ENCODE measurements at regions not wholly inside any gene's neighbourhood (a gene's known extent, or its start where the extent isn't known, plus 50 kb on each side); places are given as distances from the start of the nearest gene placed in this dataset.
"Not testable (repeated sequence)": the region's sequence is repeated elsewhere in the genome, so short reads cannot be mapped to it uniquely, and the experiment has no call there.

DNA sequence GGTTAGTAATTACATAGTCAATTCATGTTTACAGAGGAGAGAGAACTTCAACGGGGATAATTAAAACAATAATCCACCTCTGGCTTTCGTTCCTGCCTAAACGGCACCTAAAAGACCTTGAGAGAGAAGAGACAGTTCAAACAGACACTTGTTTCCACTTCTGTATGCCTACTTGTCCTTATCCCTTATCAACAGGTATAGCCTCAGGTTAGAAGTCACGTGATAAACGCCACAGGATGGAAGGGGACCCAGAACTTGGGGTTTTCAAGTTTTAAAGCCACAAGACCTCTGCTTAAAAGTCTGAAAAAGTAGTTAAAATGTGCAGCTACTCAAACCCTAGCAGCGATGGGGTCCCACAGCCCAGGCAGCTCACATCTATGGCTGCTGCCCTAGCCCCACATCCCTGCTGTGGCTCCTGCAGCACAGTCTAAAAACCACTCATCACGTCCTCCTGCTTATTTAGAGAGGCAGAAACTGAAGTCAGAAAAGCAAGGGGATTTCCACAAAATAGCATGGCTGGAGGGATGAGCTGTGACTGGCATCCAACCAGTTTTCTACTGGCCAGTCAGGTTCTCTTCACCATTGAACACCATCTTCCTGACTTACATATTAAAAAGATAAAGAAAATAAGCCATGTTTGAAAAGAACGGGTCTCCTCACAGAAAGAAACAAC is 51.2 kb upstream of the SEC16B start:
- no peak for DNase-seq (ENCODE audit: low read depth)

DNA sequence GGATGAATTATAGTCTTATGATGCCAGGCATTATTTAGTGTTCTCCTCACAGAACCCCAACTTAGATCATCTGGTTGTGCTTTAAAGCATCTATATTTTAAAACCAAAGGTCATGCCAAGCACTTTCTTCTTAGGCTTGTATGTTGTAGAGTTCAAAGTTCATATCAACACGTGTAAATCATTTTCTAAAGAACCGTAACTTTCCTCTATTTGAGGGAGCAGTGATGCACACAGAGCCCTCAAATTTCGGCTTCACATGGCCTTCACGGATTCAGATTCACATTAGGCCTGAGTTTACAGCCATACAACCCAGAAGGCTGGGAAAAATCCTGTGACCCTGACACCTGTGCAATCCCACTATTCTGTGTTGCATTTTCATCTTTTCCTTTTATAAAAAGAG is 52.1 kb upstream of the SEC16B start:
- DNase-seq (ENCODE audit: low read depth), result no peak

DNA sequence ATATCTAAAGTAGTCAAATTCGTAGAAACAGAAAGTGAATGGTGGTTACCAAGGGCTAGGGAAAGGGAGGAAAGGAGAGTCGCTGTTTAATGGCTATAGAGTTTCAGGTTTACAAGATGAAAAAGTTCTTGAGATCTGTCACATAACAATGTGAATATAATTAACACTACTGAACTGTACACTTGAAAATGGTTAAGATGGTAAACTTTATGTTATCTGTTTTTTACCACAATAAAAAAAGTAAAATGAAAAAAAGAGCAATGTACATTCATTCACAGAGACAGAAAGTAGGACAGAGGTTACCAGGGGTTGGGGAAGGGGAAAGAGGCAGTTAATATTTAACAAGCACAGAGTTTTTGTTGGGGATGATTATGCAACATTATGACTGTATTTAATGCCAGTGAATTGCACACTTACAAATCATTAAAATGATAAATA is 53.3 kb upstream of the SEC16B start:
- DNase-seq (ENCODE audit: low read depth), result no peak

DNA sequence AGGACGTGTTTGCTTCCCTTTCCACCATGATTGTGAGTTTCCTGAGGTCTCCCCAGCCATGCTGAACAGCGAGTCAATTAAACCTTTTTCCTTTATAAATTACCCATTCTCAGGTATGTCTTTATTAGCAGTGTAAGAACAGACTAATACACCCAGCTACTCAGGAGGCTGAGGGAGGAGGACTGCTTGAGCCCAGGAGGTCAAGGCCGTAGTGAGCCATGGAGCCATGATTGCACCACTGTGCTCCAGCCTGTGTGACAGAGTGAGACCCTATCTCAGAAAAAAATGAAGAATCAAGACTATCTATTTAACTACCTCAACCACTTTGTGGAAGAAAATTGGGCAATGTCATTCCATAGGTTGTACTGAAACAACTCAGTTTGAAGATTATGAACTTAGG is 54.6 kb upstream of the SEC16B start:
- DNase-seq (ENCODE audit: low read depth), result no peak

DNA sequence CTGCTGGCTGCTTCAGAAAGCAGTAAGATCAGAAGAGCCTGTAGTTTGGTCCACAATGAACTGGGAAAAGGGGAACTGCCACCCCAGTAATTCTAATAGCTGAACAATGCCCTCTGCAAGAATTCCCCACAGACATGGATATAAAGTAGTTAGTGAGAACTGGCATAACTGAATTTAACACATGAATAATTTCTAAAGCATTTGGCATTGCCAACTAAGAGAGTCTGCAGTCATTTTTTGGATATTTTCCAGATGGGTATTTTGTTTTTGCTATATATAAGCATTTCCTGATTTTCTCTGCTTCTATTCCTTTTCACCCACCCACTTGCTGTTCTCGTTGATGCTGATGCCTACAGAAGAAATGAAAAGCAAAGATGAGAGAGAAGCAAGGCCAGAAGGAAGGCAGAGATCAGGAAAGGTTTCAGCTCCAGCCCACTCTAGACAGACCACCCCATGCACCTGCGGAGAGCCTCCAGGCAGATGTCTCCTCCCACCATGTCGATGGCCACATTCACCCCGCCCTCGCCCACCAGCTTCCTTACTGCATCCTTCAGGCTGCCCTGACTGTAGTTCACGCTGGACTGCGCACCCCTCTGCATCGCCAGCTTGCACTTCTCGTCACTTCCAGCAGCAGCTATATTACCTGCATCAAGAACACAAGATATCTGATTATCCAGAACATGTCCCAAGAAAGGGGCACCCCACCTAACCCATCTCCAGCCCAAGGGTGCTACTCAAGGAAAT is 55.9 kb upstream of the SEC16B start:
- no peak for DNase-seq (ENCODE audit: low read depth)

DNA sequence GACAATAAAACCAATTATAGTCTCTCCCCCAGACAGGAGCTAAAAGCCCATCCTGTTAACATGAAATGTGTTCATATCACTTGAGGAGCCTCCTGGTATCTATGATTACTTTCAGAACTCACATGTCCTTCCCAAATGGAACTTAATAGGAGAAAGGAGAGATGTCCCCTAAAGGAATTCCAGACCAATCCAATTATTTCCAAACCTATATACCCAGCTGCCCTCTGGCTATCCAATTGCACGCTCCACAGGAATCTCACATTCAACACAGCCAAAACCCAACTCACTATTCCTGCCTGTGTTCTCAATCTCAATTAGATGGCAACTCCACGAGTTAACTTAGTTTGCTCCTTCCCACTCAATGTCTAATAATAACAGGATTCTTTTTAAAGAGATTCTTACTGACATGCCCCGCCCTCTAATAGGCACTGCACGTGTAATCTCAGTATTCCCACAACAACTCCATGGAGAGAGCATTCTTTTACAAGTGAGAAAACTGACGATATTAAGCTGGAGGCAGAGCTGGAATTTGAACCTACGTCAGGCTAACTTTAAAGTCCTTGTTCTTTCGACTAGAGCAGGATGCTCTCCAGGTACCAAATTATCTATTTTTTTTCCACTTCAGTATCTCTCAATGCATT is 59.1 kb upstream of the SEC16B start:
- DNase-seq (ENCODE audit: low read depth), result no peak

DNA sequence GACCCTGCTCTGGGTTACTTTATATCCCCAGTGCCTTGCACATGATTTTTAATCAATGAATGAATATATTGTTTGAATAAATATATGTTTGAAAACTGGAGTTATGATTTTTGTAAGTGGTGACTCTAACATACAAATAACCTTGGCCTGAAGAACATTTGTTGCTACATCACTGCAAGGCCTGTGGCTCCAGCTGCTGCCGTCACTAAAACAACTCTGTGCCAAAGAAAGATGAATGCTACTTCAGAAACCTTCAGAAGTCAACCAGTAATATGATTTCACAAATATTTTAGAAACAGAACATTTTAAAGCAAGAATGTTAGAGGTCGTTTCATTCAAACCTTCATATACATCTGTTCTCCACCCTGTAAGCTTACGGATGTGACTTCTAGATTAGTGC is 60.6 kb upstream of the SEC16B start:
- DNase-seq (ENCODE audit: low read depth), result no peak

DNA sequence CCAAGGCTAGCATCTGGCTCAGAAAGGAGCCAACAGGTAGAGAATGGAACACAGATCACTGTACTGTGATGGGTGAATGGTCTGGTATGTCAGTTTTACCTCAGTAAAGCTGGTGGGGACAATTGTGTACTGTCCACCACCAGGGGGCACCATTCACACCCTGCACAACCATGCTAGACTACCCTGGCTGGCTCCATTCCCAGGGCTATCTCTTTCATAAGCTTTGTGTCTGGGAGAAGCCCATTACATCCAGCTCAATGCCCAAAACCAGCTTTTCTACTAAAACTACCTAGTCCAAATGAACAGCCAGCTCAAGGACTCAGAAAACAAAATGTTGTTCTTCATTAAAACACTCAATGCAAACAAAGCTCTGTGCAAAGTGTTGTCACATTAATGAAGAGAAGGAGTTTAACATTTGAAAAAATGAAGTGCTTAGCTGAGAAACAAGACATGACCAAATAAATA is 62.0 kb upstream of the RASAL2 start:
- peak; percentile 8 for DNase-seq (ENCODE audit: low read depth)

DNA sequence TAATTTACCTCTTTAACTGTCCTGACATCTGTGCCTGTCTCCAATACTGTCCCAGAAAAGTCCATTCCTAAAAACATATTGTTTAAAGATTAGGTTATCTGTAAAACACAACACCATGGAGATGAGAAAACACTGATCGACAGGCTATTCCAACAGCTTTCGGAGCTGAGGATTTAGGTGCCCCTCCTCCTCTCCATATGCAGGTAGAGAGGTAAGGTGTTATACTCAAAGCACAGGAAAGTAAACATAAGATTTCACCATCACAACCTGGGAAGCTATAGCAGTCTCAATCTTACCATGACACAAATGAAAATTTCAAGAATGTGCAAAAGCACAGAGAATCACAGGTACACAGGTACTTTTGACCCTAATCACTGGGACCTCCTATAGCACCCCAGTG is 60.9 kb upstream of the RASAL2 start:
- DNase-seq (ENCODE audit: low read depth), result no peak

DNA sequence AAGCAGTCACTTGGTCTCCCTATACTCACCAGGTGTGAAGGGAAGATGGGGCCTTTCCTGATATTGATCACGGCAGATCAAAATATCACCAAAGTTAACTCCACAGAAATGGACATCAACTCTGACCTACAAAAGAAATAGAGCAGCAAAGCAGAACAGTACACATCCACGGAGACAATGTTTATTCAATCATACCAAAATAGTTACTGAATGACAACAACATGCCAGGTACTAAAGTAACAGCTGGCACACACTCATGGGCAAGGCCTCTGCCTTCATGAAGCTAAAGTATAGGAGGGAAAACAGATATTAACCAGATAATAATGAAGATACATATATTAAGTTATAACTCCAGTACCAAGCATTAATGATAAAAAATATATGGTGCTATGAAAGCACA is 59.2 kb upstream of the RASAL2 start:
- no peak for DNase-seq (ENCODE audit: low read depth)

DNA sequence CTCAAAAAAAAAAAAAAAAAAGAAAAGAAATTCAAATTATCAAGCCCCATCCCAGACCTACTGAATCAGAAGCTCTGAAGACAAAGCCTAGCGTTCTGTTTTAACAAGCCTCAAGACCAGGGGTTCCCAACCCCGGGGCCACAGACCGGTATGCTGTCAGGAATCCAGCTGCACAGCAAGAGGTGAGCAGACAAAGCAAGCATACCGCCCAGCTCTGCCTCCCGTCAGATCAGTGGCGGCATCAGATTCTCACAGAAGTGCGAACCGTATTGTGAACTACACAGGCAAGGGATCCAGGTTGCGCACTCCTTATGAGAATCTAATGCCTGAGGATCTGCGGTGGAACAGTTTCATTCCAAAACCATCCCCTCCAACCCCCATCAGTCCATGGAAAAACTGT is 57.8 kb upstream of the RASAL2 start:
- DNase-seq (ENCODE audit: low read depth), result no peak

DNA sequence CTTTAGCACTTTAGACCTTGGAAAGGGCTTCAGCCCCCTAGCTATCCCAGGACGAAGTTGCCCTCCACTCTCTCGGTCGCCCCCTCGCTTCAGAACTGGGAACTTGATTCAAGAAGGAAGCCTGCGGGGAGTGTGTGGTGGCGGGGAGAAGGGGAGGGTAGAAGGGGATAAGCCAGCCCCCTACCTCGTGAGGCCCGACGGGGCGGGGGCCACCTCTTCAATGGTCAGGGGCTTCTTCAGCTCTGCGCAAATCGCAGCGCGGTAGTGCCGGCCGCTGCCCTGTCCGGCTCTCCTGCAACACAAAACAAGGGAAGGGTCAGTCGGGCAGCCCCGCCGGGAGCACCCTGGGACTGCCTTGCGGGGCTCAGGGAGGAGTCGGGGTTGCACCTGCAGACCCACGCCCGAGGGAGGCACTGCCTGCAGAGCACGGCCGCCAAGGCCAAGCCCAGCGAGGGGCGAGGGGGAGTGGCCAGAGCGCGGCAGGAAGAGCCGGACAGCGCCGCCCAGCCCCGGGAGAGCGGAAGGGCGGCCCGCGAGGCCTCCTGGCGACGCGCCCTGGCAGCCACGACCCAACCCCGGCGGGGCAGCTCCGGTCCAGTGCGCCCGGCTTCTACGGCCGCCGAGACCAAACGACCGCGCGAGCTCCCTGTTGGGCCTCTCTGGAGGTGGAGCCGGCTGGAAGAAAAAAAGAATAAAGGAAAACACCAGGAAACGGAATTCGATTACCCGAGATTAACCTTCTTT is 56.2 kb upstream of the RASAL2 start:
- no peak for DNase-seq (ENCODE audit: low read depth)

DNA sequence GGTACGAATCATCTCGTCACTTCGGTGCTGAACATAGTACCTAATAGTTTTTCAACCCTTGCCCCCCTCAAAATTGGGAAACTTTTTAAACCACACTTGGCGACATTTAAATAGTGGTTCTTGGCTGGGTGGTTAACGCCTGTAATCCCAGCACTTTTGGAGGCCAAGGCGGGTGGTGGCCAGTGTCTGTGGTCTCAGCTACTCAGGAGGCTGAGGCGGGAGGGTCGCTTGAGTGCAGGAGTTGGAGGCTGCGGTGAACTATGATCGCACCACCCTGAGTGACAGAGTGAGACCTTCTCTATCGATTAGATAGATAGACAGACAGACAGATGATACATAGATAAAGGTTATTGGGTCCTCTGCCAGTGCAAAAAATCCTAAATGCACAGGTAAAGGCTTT is 55.5 kb upstream of the RASAL2 start:
- DNase-seq (ENCODE audit: low read depth), result no peak

DNA sequence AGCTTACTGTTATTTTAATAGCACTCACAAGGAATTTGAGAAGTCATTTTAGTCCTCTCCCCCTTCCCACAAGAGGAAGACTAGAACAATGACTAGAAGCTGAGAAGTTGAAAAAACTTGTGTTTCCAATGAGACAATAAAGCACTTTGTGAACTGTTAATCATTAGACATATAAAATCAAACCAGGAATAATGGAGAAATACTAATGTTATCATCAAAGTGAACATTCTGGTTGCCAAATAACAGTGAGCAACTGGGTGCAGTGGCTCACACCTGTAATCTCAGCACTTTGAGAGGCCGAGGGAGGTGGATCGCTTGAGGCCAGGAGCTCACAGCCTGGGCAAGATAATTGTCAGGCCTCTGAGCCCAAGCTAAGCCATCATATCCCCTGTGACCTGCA is 54.0 kb upstream of the RASAL2 start:
- no peak for DNase-seq (ENCODE audit: low read depth)

DNA sequence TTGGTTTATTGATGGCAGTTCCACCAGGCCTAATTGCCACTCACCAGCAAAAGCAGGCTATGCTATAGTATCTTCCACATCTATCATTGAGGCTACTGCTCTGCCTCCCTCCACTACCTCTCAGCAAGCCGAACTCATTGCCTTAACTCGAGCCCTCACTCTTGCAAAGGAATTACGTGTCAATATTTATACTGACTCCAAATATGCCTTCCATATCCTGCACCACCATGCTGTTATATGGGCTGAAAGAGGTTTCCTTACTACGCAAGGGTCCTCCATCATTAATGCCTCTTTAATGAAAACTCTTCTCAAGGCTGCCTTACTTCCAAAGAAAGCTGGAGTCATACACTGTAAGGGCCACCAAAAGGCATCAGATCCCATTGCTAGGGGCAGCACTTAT is 50.0 kb upstream of the RASAL2 start:
- not testable (repeated sequence) for DNase-seq (ENCODE audit: low read depth)
